ENCODE measurements at regions not wholly inside any gene's neighbourhood (a gene's known extent, or its start where the extent isn't known, plus 50 kb on each side); places are given as distances from the start of the nearest gene placed in this dataset.
"Not testable (repeated sequence)": the region's sequence is repeated elsewhere in the genome, so short reads cannot be mapped to it uniquely, and the experiment has no call there.

DNA sequence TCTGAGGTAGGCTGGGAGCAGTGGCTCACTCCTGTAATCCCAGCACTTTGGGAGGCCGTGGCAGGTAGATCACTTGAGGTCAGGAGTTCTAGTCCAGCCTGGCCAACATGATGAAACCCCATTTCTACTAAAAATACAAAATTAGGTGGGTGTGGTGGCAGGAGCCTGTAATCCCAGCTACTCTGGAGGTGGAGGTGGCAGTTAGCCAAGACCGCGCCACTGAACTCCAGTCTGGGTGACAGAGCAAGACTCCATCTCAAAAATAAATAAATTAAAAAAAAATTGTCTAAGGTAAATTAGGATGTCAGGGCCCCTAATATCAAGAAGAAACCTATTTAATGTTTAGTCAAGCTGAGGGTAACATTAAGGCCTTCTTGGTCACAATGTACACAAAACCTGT is 123.7 kb upstream of the TUSC1 start:
- DNase-seq (ENCODE audit: low read depth in 2 of 3, low spot score in 1 of 3): not testable (repeated sequence)

DNA sequence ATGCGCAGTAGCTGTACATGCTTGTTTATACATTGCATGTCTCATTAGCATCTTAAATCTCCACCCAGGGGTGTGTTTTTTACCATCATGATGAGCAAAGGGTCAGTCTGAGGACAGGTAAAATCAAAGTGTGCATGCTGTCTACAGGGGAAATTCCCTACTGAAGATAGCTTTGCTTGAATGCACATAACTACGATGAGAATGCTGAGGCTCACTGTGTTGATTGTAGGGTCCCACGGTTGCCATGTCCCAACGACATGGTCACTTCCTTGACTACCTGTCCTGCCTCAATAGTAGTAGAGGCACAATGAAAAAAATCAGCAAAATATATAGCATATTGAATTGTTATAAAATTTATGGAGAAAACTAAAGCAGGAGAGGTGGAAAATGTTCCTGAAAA is 95.6 kb upstream of the TUSC1 start:
- DNase-seq (ENCODE audit: low read depth in 2 of 3, low spot score in 1 of 3): no peak

DNA sequence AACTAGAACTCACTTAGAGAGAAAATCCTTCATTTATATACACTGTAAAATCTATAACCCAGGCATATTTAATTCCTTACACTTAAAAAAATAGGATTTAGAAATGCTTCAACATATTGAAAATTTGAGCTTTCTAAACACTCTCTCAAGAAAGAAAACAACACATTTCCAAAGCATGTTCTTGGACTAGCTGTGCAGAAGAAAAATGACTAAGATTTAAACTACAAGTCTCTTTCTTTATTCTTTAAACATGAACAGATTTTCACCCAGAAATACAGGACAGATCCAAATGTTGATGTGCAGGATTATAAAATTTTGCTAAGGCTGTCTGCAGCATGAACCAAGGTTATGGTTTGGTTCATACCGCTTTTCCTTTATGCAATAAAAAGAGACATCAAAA is 77.7 kb upstream of the TUSC1 start:
- no peak for DNase-seq (ENCODE audit: low read depth in 2 of 3, low spot score in 1 of 3)

DNA sequence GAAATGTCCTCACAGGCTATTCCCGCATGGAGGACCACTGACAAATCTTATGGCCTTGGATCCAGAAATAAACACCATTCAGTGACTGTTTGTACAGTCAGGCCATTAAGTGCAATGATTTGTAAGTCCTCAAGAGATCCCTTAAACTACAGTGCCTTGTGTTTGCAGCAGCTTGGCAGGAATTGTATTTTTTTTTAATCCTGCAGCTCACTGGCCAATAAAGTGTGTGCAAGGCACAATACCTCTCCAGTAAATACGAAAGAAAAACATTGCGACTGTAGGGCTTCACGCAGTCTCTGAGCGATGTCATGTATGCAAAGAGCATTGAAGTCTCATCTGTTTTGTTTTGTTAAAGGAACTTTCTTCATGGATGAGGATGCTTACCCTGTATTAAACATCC is 74.2 kb upstream of the TUSC1 start:
- no peak for DNase-seq (ENCODE audit: low read depth in 2 of 3, low spot score in 1 of 3)

DNA sequence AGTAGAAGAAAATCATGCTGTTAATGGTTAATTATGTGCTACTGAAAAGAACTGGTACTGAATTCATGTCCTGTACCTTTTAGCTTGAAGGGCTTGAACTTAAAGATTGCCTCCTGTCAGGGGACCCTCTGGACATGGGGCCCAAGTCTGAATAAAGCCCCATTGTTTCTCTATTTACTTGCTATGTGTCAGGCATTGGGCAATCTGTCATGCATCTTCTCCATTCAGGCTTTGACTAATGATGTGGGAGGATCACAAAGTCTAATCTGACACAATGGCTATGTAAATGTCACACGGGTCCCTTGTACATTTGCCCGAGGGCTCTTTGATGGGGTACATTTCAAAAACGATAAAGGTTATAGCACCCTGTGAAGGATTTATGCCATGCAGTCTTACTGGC is 64.0 kb upstream of the TUSC1 start:
- DNase-seq (ENCODE audit: low read depth in 2 of 3, low spot score in 1 of 3): no peak

DNA sequence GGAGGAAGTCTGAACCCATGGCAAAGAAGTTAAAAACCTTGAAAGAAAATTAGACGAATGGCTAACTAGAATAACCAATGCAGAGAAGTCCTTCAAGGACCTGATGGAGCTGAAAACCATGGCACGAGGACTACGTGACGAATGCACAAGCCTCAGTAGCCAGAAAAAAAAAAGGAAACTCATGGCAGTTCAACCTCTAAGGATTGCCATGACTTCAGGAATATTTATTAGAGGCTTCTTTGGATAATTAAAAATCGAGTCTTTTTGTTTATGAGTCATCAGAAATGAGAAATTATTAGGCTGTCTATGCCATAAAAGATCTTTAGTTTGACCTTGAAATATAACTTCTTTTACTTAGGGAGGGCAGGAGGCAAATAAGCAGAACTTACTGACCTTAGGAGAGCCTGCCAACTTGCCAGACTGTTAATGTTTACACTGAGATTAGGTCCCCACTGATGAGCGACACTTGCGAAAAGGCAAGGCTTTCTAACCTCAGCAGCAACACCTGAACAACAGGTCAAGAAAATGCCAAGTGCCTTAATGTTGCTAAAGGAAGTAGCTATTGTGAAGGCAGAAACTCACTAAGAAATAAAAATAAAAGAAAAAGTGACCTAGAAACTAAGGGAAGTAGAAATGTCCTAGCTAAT is 55.2 kb upstream of the TUSC1 start:
- no peak for DNase-seq (ENCODE audit: low read depth in 2 of 3, low spot score in 1 of 3)

DNA sequence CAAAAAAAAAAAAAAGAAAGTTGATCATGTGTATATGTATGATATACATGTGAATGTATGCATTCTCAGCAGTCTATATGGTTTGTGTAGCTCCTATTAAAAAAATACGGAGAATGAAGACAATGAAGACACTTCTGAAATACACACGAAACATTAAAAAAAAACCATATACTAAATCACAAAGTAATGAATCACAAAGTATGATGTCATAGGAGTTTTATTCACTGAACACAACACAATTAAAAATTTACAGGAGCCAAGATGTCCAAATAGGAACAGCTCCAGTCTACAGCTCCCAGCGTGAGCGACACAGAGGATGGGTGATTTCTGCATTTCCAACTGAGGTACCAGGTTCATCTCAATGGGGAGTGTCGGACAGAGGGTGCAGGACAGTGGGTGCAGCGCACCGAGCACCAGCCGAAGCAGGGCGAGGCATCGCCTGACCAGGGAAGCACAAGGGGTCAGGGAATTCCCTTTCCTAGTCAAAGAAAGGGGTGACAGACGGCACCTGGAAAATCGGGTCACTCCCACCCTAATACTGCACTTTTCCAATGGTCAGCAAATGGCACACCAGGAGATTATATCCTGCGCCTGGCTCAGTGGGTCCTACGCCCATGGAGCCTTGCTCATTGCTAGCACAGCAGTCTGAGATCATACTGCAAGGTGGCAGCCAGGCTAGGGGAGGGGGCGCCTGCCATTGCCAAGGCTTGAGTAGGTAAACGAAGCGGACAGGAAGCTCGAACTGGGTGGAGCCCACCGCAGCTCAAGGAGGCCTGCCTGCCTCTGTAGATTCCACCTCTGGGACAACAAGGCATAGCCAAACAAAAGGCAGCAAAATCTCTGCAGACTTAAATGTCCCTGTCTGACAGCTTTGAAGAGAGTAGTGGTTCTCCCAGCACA is 53.9 kb upstream of the TUSC1 start:
- not testable (repeated sequence) for DNase-seq (ENCODE audit: low read depth in 2 of 3, low spot score in 1 of 3)

Data from stimulated activated CD4-positive, alpha-beta T cell treated with anti-CD3 and anti-CD28 coated beads, Interleukin-12 subunit alpha, Interleukin-12 subunit beta, amount 100 ng/mL, for 48 hours (primary cell).